ENCODE measurements at regions not wholly inside any gene's neighbourhood (a gene's known extent, or its start where the extent isn't known, plus 50 kb on each side); places are given as distances from the start of the nearest gene placed in this dataset.

DNA sequence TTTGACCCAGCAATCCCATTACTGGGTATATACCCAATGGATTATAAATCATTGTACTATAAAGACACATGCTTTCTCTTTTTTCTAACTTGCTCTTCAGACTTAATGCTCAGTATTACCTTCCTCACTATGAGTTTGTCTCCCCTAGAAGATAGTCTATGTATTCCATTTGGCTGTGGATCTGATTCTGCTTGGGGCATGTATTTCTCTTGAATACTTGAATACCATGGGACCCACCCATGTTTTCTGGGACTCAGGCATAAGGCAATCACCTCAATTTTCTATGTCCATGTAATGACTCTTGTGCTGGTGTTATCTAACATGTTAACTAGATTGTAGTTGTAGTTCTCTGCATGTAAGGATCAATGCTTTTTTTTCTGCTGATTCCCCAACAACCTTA is 70.4 kb upstream of the PPM1H start:
- no peak for TF ChIP-seq CTCF (IDR thresholded peaks at IDR 0.05)
- TF ChIP-seq POLR2A (IDR thresholded peaks at IDR 0.05) = no peak
